Ascending aorta (tissue), 2 donors: ENCODE measurements at regions not wholly inside any gene's neighbourhood (a gene's known extent, or its start where the extent isn't known, plus 50 kb on each side); places are given as distances from the start of the nearest gene placed in this dataset.

Experiments used
- DNase-seq, 2 donors: peaks; one replicate each; pipeline ENCODE4 v3.0.0-alpha.2; 2019; ENCODE audit warnings: low spot score in 2 of 2
- H3K27ac ChIP-seq, 2 donors: fragments of 200-600 bp; sonication (generic); one replicate each; pipeline ENCODE4 v1.5.1; 2016 to 2017; ENCODE audit warnings: mild to moderate bottlenecking in 1 of 2
- H3K27me3 ChIP-seq: fragments of 200-600 bp; sonication (generic); one replicate; pipeline ENCODE4 v1.5.1; 2017
- H3K36me3 ChIP-seq, 2 donors: fragments of 200-600 bp; sonication (generic); one replicate each; pipeline ENCODE4 v1.5.1; 2016
- H3K4me1 ChIP-seq, 2 donors: fragments of 200-600 bp; sonication (generic); one replicate each; pipeline ENCODE4 v1.5.1; 2016 to 2017; ENCODE audit warnings: mild to moderate bottlenecking in 1 of 2
- H3K4me3 ChIP-seq, 2 donors: fragments of 200-600 bp; sonication (generic); one replicate each; pipeline ENCODE4 v1.5.1; 2016 to 2017; ENCODE audit warnings: mild to moderate bottlenecking in 1 of 2
- H3K9me3 ChIP-seq, 2 donors: fragments of 200-600 bp; sonication (generic); one replicate each; pipeline ENCODE4 v1.5.1; 2016
- intact Hi-C: fragments of 100-400 bp; cut with DNase I; formaldehyde crosslinking; loops from one replicate; pipeline ENCODE4 v1.15.1; 2023
- TF ChIP-seq, protein P1 (sequence below), 3 experiments: fragments of 200-600 bp in 2 of 3; fragments of 450-650 bp in 1 of 3; sonication (generic) in 2 of 3; IDR thresholded peaks; one replicate each; pipeline ENCODE4 v1.5.1; 2016 to 2019; ENCODE audit warnings: antibody characterized with exemption in 3 of 3, mild to moderate bottlenecking in 1 of 3, moderate library complexity in 1 of 3

DNA sequence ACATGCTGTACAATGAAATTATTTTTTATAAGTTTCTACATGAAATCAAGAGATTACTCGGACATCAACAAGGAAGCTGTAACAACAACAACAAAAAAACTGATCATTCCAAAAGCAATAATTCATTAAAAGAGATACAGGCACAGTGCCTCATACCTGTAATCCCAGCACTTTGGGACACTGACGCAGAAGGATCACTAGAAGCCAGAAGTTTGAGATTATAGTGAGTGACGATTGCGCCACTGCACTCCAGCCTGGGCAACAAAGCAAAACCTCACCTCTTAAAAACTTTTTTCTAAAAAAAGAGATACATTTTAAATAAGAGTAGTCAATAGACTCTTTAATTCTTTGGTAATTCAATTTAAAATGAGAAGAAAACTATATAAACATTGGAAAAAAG lies 364.3 kb downstream of the TNS1 start:
- Histone ChIP-seq H3K9me3 (no peaks in the 10 kb centered on the region), H3K4me3 (no peak overlapping the region), H3K36me3 (no peaks in the 10 kb centered on the region), H3K27me3 (no peaks in the 10 kb centered on the region), H3K27ac (peak overlapping the region in 1 of 2 donors; percentile 4), H3K4me1 (peaks cover 0 to 15% of the 10 kb centered on the region in 2 donors)
- intact Hi-C loops, result no loop called here
- TF ChIP-seq, protein P1, sequence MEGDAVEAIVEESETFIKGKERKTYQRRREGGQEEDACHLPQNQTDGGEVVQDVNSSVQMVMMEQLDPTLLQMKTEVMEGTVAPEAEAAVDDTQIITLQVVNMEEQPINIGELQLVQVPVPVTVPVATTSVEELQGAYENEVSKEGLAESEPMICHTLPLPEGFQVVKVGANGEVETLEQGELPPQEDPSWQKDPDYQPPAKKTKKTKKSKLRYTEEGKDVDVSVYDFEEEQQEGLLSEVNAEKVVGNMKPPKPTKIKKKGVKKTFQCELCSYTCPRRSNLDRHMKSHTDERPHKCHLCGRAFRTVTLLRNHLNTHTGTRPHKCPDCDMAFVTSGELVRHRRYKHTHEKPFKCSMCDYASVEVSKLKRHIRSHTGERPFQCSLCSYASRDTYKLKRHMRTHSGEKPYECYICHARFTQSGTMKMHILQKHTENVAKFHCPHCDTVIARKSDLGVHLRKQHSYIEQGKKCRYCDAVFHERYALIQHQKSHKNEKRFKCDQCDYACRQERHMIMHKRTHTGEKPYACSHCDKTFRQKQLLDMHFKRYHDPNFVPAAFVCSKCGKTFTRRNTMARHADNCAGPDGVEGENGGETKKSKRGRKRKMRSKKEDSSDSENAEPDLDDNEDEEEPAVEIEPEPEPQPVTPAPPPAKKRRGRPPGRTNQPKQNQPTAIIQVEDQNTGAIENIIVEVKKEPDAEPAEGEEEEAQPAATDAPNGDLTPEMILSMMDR (IDR thresholded peaks at IDR 0.05), result no peak
- no peak for DNase-seq

DNA sequence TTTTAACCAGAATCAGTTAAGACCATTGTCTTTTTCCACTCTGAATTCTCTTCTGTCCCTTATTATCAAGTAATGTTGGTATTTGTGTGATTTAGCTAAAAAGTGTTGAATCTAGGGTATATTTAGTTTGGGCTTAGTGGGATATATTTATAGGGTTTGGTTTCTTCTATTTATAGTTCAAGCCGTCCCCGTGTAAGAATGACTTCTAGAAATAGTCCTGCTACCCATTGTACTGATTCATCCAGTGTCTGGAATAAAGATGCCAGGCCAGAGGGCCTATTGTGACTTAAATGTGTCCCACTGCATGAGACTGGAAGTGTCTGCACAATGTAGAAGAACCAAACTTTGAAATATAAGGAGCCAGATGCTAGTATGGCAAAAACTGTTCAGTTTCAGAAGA lies 364.8 kb downstream of the TNS1 start:
- Histone ChIP-seq H3K4me3 (no peak overlapping the region), H3K27ac (peak overlapping the region in 1 of 2 donors; percentile 4), H3K9me3 (no peaks in the 10 kb centered on the region), H3K36me3 (no peaks in the 10 kb centered on the region), H3K4me1 (peaks cover 0 to 15% of the 10 kb centered on the region in 2 donors), H3K27me3 (no peaks in the 10 kb centered on the region)
- TF ChIP-seq, protein P1 (IDR thresholded peaks at IDR 0.05), result no peak
- no peak for DNase-seq
- intact Hi-C loops, result no loop called here

DNA sequence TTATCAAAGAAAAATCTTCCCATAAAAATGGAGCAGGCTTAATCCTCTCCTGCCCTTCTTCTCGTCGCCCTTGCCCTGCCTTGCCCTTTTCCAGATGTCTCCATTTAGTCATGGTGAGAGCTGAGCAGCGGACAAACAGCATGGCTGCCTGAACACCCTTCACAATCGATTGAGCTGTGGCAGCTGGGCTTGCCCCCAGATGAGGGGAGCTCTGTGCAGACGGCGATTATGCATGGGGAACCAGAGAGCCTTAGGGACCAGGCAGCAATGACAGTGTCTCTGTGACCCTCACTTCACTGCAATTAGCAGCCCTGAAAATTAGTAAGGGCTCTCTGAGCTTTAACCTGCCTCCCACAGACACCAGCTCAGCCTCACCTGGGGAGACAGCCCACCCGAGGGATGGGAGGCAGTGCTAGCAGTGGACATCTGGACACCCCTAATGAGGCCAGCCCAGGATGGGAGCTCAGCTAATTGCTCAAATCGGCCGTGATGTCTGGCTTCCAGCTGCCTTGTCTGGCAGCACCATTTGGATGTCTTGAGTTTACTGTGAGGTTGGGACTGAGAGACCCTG lies 365.7 kb downstream of the TNS1 start:
- Histone ChIP-seq H3K4me3 (no peak overlapping the region), H3K4me1 (peaks cover 0 to 15% of the 10 kb centered on the region in 2 donors), H3K9me3 (no peaks in the 10 kb centered on the region), H3K36me3 (no peaks in the 10 kb centered on the region), H3K27me3 (no peaks in the 10 kb centered on the region), H3K27ac (peak overlapping the region in 1 of 2 donors; percentile 46)
- DNase-seq, result no peak
- intact Hi-C loops, result no loop called here
- TF ChIP-seq, protein P1 (IDR thresholded peaks at IDR 0.05), result no peak

DNA sequence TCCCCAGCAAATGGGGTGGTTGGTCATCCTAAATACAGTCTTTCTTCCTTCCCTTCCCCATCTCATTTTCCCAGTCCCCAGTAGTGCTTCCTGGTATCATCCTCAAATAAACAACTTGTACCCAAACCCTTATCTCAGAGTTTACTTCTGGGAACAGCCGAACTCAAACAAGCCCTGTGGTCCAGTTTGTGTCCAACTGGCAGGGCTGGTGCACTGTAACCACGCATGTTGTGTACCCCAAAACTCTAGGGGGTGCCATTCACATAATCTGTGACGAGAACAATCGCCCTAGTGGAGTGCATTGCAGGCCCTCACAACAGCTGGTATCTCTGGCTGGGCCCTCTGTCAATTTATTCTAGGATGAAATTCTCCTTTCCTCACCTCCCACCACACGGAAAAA lies 366.2 kb downstream of the TNS1 start:
- Histone ChIP-seq H3K27me3 (no peaks in the 10 kb centered on the region), H3K27ac (no peak overlapping the region), H3K4me1 (peaks cover 0 to 15% of the 10 kb centered on the region in 2 donors), H3K9me3 (no peaks in the 10 kb centered on the region), H3K36me3 (no peaks in the 10 kb centered on the region), H3K4me3 (no peak overlapping the region)
- DNase-seq, result no peak
- TF ChIP-seq, protein P1 (IDR thresholded peaks at IDR 0.05), result no peak
- intact Hi-C loops, result no loop called here

DNA sequence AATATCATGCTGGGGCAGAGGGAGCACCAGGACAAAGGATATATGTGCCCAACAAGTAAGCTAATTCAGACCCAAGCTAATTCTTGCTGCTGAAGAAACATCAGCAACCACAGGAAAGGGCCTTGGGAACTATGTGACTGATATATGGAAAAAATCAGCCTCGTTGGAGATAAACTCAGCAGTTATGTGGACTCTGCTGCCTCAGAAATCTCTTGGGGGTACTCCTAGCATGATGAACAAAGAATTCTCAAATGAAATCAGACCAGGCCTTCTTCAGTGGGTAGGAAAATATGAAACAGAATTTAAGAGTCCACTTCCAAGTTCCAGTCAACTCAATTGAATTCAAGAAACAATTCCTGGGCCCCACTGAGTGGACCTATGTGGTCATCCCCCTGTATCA lies 367.9 kb downstream of the TNS1 start:
- Histone ChIP-seq H3K36me3 (no peaks in the 10 kb centered on the region), H3K4me1 (peaks cover 0 to 15% of the 10 kb centered on the region in 2 donors), H3K4me3 (no peak overlapping the region), H3K27me3 (no peaks in the 10 kb centered on the region), H3K27ac (no peak overlapping the region), H3K9me3 (no peaks in the 10 kb centered on the region)
- TF ChIP-seq, protein P1 (IDR thresholded peaks at IDR 0.05), result no peak
- intact Hi-C loops, result no loop called here
- no peak for DNase-seq

DNA sequence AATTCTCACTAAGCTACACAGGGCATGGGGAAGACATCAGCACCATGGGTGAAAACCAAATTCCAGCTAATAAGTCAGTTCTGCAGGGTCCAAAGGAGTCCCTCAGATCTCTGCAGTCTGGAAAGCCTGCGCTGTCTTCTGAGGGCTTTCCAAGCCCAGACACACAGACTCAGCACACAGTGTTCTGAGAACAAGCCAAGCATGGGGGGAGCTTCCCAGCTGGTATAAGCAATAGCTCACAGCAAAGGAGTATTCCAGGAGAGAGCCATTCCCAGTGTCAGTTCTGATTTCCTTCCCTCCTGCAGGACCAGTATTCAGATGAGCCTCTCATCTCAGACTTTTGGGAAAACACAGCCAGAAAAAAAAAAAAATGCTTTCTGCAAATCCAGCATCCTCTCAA lies 370.8 kb downstream of the TNS1 start:
- TF ChIP-seq, protein P1 (IDR thresholded peaks at IDR 0.05), result no peak
- H3K27ac ChIP-seq, result no peak overlapping the region
- H3K36me3 ChIP-seq, result no peaks in the 10 kb centered on the region
- H3K4me1 ChIP-seq, result peaks cover 5 to 10% of the 10 kb centered on the region in 2 donors
- H3K4me3 ChIP-seq, result no peak overlapping the region
- DNase-seq, result no peak
- H3K27me3 ChIP-seq, result no peaks in the 10 kb centered on the region
- intact Hi-C loops, result no loop called here
- H3K9me3 ChIP-seq, result no peaks in the 10 kb centered on the region
